ENCODE measurements at regions not wholly inside any gene's neighbourhood (a gene's known extent, or its start where the extent isn't known, plus 50 kb on each side); places are given as distances from the start of the nearest gene placed in this dataset.

- no peaks in the 10 kb centered on the region for H3K4me1 Mint-ChIP-seq (ENCODE audit: low read depth)
- no peak overlapping the region for H3K27ac Mint-ChIP-seq
- intact Hi-C loops (cut with micrococcal nuclease) = no loop called here
- H3K36me3 Mint-ChIP-seq (ENCODE audit: low read depth) = no peaks in the 10 kb centered on the region
- no peak overlapping the region for H3K4me3 Mint-ChIP-seq
- no peaks in the 10 kb centered on the region for H3K9me3 Mint-ChIP-seq
- no peaks in the 10 kb centered on the region for H3K27me3 Mint-ChIP-seq
These were observed 462.6 kb downstream of the SLC4A3 start for GRCh38 chr2:220090050-220090449.

- Mint-ChIP-seq H3K27me3 (no peaks in the 10 kb centered on the region), H3K4me1 (ENCODE audit: low read depth) (no peaks in the 10 kb centered on the region), H3K27ac (no peak overlapping the region), H3K4me3 (no peak overlapping the region), H3K36me3 (ENCODE audit: low read depth) (no peaks in the 10 kb centered on the region), H3K9me3 (peaks cover 6% of the 10 kb centered on the region)
- intact Hi-C loops (cut with micrococcal nuclease) = no loop called here
These were observed 469.0 kb downstream of the SLC4A3 start for GRCh38 chr2:220096406-220096805.

- Mint-ChIP-seq H3K9me3 (no peaks in the 10 kb centered on the region), H3K4me3 (no peak overlapping the region), H3K4me1 (ENCODE audit: low read depth) (no peaks in the 10 kb centered on the region), H3K36me3 (ENCODE audit: low read depth) (no peaks in the 10 kb centered on the region), H3K27ac (no peak overlapping the region), H3K27me3 (no peaks in the 10 kb centered on the region)
- intact Hi-C loops (cut with micrococcal nuclease) = no loop called here
These were observed 474.6 kb downstream of the SLC4A3 start for GRCh38 chr2:220101980-220102379.

- H3K4me3 Mint-ChIP-seq = no peak overlapping the region
- no peaks in the 10 kb centered on the region for H3K4me1 Mint-ChIP-seq (ENCODE audit: low read depth)
- no peaks in the 10 kb centered on the region for H3K36me3 Mint-ChIP-seq (ENCODE audit: low read depth)
- H3K9me3 Mint-ChIP-seq = no peaks in the 10 kb centered on the region
- no peaks in the 10 kb centered on the region for H3K27me3 Mint-ChIP-seq
- intact Hi-C loops (cut with micrococcal nuclease) = no loop called here
- no peak overlapping the region for H3K27ac Mint-ChIP-seq
These were observed 476.2 kb downstream of the SLC4A3 start for GRCh38 chr2:220103596-220103995.

GRCh38 chr2:220104871-220105351, 477.5 kb downstream of the SLC4A3 start:
- no peak overlapping the region for H3K27ac Mint-ChIP-seq
- no peaks in the 10 kb centered on the region for H3K9me3 Mint-ChIP-seq
- intact Hi-C loops (cut with micrococcal nuclease) = no loop called here
- H3K4me1 Mint-ChIP-seq (ENCODE audit: low read depth) = no peaks in the 10 kb centered on the region
- no peaks in the 10 kb centered on the region for H3K27me3 Mint-ChIP-seq
- H3K36me3 Mint-ChIP-seq (ENCODE audit: low read depth) = no peaks in the 10 kb centered on the region
- H3K4me3 Mint-ChIP-seq = no peak overlapping the region

- H3K4me3 Mint-ChIP-seq = no peak overlapping the region
- no peaks in the 10 kb centered on the region for H3K9me3 Mint-ChIP-seq
- intact Hi-C loops (cut with micrococcal nuclease) = no loop called here
- H3K27ac Mint-ChIP-seq = no peak overlapping the region
- H3K36me3 Mint-ChIP-seq (ENCODE audit: low read depth) = no peaks in the 10 kb centered on the region
- H3K27me3 Mint-ChIP-seq = no peaks in the 10 kb centered on the region
- H3K4me1 Mint-ChIP-seq (ENCODE audit: low read depth) = no peaks in the 10 kb centered on the region
These were observed 478.6 kb downstream of the SLC4A3 start for GRCh38 chr2:220106065-220106464.

- Mint-ChIP-seq H3K4me3 (no peak overlapping the region), H3K27me3 (no peaks in the 10 kb centered on the region), H3K9me3 (no peaks in the 10 kb centered on the region), H3K27ac (no peak overlapping the region), H3K4me1 (ENCODE audit: low read depth) (no peaks in the 10 kb centered on the region), H3K36me3 (ENCODE audit: low read depth) (no peaks in the 10 kb centered on the region)
- intact Hi-C loops (cut with micrococcal nuclease) = no loop called here
These were observed 480.0 kb downstream of the SLC4A3 start for GRCh38 chr2:220107380-220107791.

- H3K9me3 Mint-ChIP-seq = peaks cover 32% of the 10 kb centered on the region
- H3K27me3 Mint-ChIP-seq = no peaks in the 10 kb centered on the region
- intact Hi-C loops (cut with micrococcal nuclease) = no loop called here
- no peak overlapping the region for H3K4me3 Mint-ChIP-seq
- no peaks in the 10 kb centered on the region for H3K36me3 Mint-ChIP-seq (ENCODE audit: low read depth)
- no peaks in the 10 kb centered on the region for H3K4me1 Mint-ChIP-seq (ENCODE audit: low read depth)
- no peak overlapping the region for H3K27ac Mint-ChIP-seq
These were observed 487.0 kb downstream of the SLC4A3 start for GRCh38 chr2:220114443-220114842.

GRCh38 chr2:220117025-220117424, 489.6 kb downstream of the SLC4A3 start:
- H3K36me3 Mint-ChIP-seq (ENCODE audit: low read depth) = no peaks in the 10 kb centered on the region
- H3K4me1 Mint-ChIP-seq (ENCODE audit: low read depth) = no peaks in the 10 kb centered on the region
- H3K27me3 Mint-ChIP-seq = no peaks in the 10 kb centered on the region
- no peak overlapping the region for H3K27ac Mint-ChIP-seq
- H3K9me3 Mint-ChIP-seq = peaks cover 32% of the 10 kb centered on the region
- H3K4me3 Mint-ChIP-seq = no peak overlapping the region
- intact Hi-C loops (cut with micrococcal nuclease) = no loop called here

- no peak overlapping the region for H3K27ac Mint-ChIP-seq
- intact Hi-C loops (cut with micrococcal nuclease) = no loop called here
- no peaks in the 10 kb centered on the region for H3K36me3 Mint-ChIP-seq (ENCODE audit: low read depth)
- H3K4me1 Mint-ChIP-seq (ENCODE audit: low read depth) = no peaks in the 10 kb centered on the region
- peaks cover 19% of the 10 kb centered on the region for H3K9me3 Mint-ChIP-seq
- H3K27me3 Mint-ChIP-seq = no peaks in the 10 kb centered on the region
- no peak overlapping the region for H3K4me3 Mint-ChIP-seq
These were observed 492.6 kb downstream of the SLC4A3 start for GRCh38 chr2:220120041-220120440.

- Mint-ChIP-seq H3K4me1 (ENCODE audit: low read depth) (no peaks in the 10 kb centered on the region), H3K4me3 (no peak overlapping the region), H3K36me3 (ENCODE audit: low read depth) (no peaks in the 10 kb centered on the region), H3K27me3 (no peaks in the 10 kb centered on the region), H3K27ac (no peak overlapping the region), H3K9me3 (no peaks in the 10 kb centered on the region)
- intact Hi-C loops (cut with micrococcal nuclease) = no loop called here
These were observed 496.3 kb downstream of the SLC4A3 start for GRCh38 chr2:220123751-220124150.

GRCh38 chr2:220125551-220125950, 498.1 kb downstream of the SLC4A3 start:
- no peak overlapping the region for H3K4me3 Mint-ChIP-seq
- H3K27ac Mint-ChIP-seq = no peak overlapping the region
- intact Hi-C loops (cut with micrococcal nuclease) = no loop called here
- H3K36me3 Mint-ChIP-seq (ENCODE audit: low read depth) = no peaks in the 10 kb centered on the region
- peaks cover 14% of the 10 kb centered on the region for H3K9me3 Mint-ChIP-seq
- no peaks in the 10 kb centered on the region for H3K4me1 Mint-ChIP-seq (ENCODE audit: low read depth)
- no peaks in the 10 kb centered on the region for H3K27me3 Mint-ChIP-seq

- intact Hi-C loops (cut with micrococcal nuclease) = no loop called here
- Mint-ChIP-seq H3K9me3 (peaks cover 18% of the 10 kb centered on the region), H3K4me1 (ENCODE audit: low read depth) (no peaks in the 10 kb centered on the region), H3K27ac (no peak overlapping the region), H3K27me3 (no peaks in the 10 kb centered on the region), H3K4me3 (no peak overlapping the region), H3K36me3 (ENCODE audit: low read depth) (no peaks in the 10 kb centered on the region)
These were observed 499.9 kb downstream of the SLC4A3 start for GRCh38 chr2:220127311-220127710.

- Mint-ChIP-seq H3K36me3 (ENCODE audit: low read depth) (no peaks in the 10 kb centered on the region), H3K27ac (no peak overlapping the region), H3K4me1 (ENCODE audit: low read depth) (no peaks in the 10 kb centered on the region), H3K27me3 (no peaks in the 10 kb centered on the region), H3K4me3 (no peak overlapping the region), H3K9me3 (peaks cover 18% of the 10 kb centered on the region)
- intact Hi-C loops (cut with micrococcal nuclease) = no loop called here
These were observed 500.4 kb downstream of the SLC4A3 start for GRCh38 chr2:220127876-220128275.

GRCh38 chr2:220129391-220129790, 502.0 kb downstream of the SLC4A3 start:
- no peak overlapping the region for H3K27ac Mint-ChIP-seq
- peaks cover 18% of the 10 kb centered on the region for H3K9me3 Mint-ChIP-seq
- intact Hi-C loops (cut with micrococcal nuclease) = no loop called here
- no peaks in the 10 kb centered on the region for H3K36me3 Mint-ChIP-seq (ENCODE audit: low read depth)
- no peak overlapping the region for H3K4me3 Mint-ChIP-seq
- no peaks in the 10 kb centered on the region for H3K4me1 Mint-ChIP-seq (ENCODE audit: low read depth)
- no peaks in the 10 kb centered on the region for H3K27me3 Mint-ChIP-seq
